Esophagus squamous epithelium (tissue), 5 donors: ENCODE measurements at regions not wholly inside any gene's neighbourhood (a gene's known extent, or its start where the extent isn't known, plus 50 kb on each side); places are given as distances from the start of the nearest gene placed in this dataset.

ENCODE experiments used
- DNase-seq: peaks from one replicate; lab custom pipeline; 2025; lab: John Stamatoyannopoulos, UW
- H3K27ac ChIP-seq, 4 donors: fragments of 200-600 bp; sonication (generic); one replicate each; pipeline ENCODE4 v1.5.1; 2016 to 2019; ENCODE audit warnings: mild to moderate bottlenecking in 1 of 4
- H3K27me3 ChIP-seq, 4 donors: fragments of 200-600 bp; sonication (generic); 1 replicate in 3 of 4; 2 replicates in 1 of 4; pipeline versions ENCODE4 v1.5.1 to v1.6.0; 2017 to 2021; ENCODE audit warnings: antibody characterized with exemption in 1 of 4
- H3K36me3 ChIP-seq, 3 donors: fragments of 200-600 bp; sonication (generic); one replicate each; pipeline ENCODE4 v1.5.1; 2016 to 2019
- H3K4me1 ChIP-seq, 3 donors: fragments of 200-600 bp; sonication (generic); one replicate each; pipeline ENCODE4 v1.5.1; 2017 to 2019
- H3K4me3 ChIP-seq, 4 donors: fragments of 200-600 bp; sonication (generic); 1 replicate in 3 of 4; 2 replicates in 1 of 4; pipeline ENCODE4 v1.5.1; 2016 to 2019; ENCODE audit warnings: mild to moderate bottlenecking in 2 of 4, moderate library complexity in 1 of 4
- H3K9me3 ChIP-seq, 3 donors: fragments of 200-600 bp; sonication (generic); one replicate each; pipeline ENCODE4 v1.5.1; 2016 to 2019
- POLR2A ChIP-seq, 4 donors: fragments of 450-650 bp; IDR thresholded peaks; one replicate each; pipeline ENCODE4 v1.6.1; 2017; ENCODE audit warnings: antibody characterized with exemption in 4 of 4, mild to moderate bottlenecking in 4 of 4, moderate library complexity in 3 of 4
- WGBS, 2 donors: methylation state at CpG; one replicate each; pipeline ENCODE4 v1.1.5; 2018; 5-methylcytosine and 5-hydroxymethylcytosine counted together
- intact Hi-C: fragments of 100-400 bp; cut with DNase I; formaldehyde crosslinking; loops from one replicate; pipeline ENCODE4 v1.15.0; 2022
- TF ChIP-seq, protein P1 (sequence below), 6 experiments: fragments of 450-650 bp in 4 of 6; fragments of 200-600 bp in 2 of 6; sonication (generic) in 2 of 6; IDR thresholded peaks; one replicate each; pipeline ENCODE4 v1.5.1; 2016 to 2019; ENCODE audit warnings: antibody characterized with exemption in 6 of 6, mild to moderate bottlenecking in 4 of 6, moderate library complexity in 4 of 6
- donor health status: DM: yes; HTN: yes; CAD: no.

DNA sequence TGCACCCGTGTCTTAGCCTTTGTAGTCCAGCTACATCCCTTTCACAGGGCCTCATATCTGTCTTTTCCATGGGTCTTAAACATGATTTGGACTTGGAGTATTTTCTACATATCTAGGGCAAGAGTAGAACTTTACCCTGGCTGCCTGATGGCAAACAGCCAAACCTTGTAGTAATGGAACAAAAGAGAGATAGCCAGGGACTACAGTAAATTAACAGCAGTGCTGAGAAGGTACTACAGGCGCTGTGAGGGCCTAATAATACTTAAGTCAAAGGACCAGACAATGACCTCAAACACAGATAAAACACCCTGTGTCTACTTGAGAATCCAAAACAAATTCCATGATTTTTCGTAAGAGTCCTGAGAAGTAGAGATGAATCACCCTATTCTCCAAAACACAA, 111.0 kb upstream of the WDR17 start:
- TF ChIP-seq POLR2A (IDR thresholded peaks at IDR 0.05): no peak
- TF ChIP-seq, protein P1, sequence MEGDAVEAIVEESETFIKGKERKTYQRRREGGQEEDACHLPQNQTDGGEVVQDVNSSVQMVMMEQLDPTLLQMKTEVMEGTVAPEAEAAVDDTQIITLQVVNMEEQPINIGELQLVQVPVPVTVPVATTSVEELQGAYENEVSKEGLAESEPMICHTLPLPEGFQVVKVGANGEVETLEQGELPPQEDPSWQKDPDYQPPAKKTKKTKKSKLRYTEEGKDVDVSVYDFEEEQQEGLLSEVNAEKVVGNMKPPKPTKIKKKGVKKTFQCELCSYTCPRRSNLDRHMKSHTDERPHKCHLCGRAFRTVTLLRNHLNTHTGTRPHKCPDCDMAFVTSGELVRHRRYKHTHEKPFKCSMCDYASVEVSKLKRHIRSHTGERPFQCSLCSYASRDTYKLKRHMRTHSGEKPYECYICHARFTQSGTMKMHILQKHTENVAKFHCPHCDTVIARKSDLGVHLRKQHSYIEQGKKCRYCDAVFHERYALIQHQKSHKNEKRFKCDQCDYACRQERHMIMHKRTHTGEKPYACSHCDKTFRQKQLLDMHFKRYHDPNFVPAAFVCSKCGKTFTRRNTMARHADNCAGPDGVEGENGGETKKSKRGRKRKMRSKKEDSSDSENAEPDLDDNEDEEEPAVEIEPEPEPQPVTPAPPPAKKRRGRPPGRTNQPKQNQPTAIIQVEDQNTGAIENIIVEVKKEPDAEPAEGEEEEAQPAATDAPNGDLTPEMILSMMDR (IDR thresholded peaks at IDR 0.05): no peak
- DNase-seq: no peak
- H3K27me3 ChIP-seq: no peaks in the 10 kb centered on the region
- whole genome bisulfite sequencing, 2 donors: 68 to 78% methylated on average over 3 of the region's 3 CpGs
- no peak overlapping the region for H3K4me3 ChIP-seq
- intact Hi-C loops: no loop called here
- H3K4me1 ChIP-seq: no peaks in the 10 kb centered on the region
- H3K27ac ChIP-seq: no peak overlapping the region
- no peaks in the 10 kb centered on the region for H3K36me3 ChIP-seq
- H3K9me3 ChIP-seq: no peaks in the 10 kb centered on the region

GRCh38 chr4:175961604-175962003, 104.0 kb upstream of the WDR17 start:
- no peak for DNase-seq
- no peak overlapping the region for H3K4me3 ChIP-seq
- H3K36me3 ChIP-seq: no peaks in the 10 kb centered on the region
- TF ChIP-seq POLR2A (IDR thresholded peaks at IDR 0.05): no peak
- TF ChIP-seq, protein P1 (IDR thresholded peaks at IDR 0.05): no peak
- H3K27me3 ChIP-seq: no peaks in the 10 kb centered on the region
- 56 to 62% methylated on average over 4 of the region's 4 CpGs for WGBS, 2 donors
- H3K27ac ChIP-seq: no peak overlapping the region
- no peaks in the 10 kb centered on the region for H3K4me1 ChIP-seq
- intact Hi-C loops: no loop called here
- H3K9me3 ChIP-seq: no peaks in the 10 kb centered on the region

DNA sequence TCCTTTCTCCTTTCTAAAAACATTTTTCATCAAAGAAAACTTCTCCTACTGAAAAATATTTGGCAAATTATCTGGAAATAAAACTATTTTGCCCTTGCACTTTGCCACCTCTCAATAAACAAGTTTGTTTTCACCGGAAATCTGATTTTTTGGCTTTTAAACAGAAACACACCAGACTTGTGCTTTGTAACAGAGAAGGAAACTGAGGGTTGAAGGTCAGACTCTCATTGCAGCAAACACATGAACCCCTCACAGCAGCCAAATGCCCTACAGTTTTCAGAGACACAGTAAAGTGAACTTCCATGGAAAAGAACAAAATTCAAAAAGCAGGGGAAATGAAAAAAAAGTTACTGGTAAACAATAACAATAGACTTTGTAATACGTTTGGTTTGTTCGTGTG, 95.6 kb upstream of the WDR17 start:
- Histone ChIP-seq H3K27me3 (no peaks in the 10 kb centered on the region), H3K9me3 (no peaks in the 10 kb centered on the region), H3K36me3 (no peaks in the 10 kb centered on the region), H3K27ac (no peak overlapping the region), H3K4me1 (no peaks in the 10 kb centered on the region), H3K4me3 (no peak overlapping the region)
- TF ChIP-seq POLR2A (IDR thresholded peaks at IDR 0.05): no peak
- TF ChIP-seq, protein P1 (IDR thresholded peaks at IDR 0.05): no peak
- intact Hi-C loops: no loop called here
- no peak for DNase-seq
- 44 to 54% methylated on average over 3 of the region's 3 CpGs for WGBS, 2 donors

DNA sequence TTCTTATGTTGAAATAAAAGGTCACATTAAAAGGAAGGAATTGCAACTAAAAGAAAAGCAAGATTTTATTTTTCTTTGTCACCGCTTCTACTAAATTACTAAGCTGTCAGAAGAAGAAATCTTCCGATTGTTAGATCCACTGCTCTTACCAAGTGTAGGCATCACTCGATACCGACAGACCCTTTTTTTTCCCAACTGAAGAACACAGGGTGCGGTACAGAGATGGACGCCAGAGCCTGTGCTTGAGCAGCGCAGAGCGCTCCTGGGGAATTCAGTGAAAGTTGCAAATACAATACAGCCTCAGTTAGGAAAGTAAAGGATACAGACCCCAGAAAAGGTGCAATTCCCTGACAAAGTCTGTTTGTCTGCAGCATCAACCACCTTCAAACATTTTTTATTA, 94.9 kb upstream of the WDR17 start:
- Histone ChIP-seq H3K36me3 (no peaks in the 10 kb centered on the region), H3K27me3 (no peaks in the 10 kb centered on the region), H3K9me3 (no peaks in the 10 kb centered on the region), H3K4me1 (no peaks in the 10 kb centered on the region), H3K4me3 (no peak overlapping the region), H3K27ac (no peak overlapping the region)
- 54 to 69% methylated on average over 8 of the region's 8 CpGs for WGBS, 2 donors
- no peak for TF ChIP-seq POLR2A (IDR thresholded peaks at IDR 0.05)
- TF ChIP-seq, protein P1 (IDR thresholded peaks at IDR 0.05): no peak
- intact Hi-C loops: no loop called here
- DNase-seq: no peak

- TF ChIP-seq, protein P1 (IDR thresholded peaks at IDR 0.05): no peak
- no peak for TF ChIP-seq POLR2A (IDR thresholded peaks at IDR 0.05)
- H3K4me3 ChIP-seq: no peak overlapping the region
- H3K27ac ChIP-seq: no peak overlapping the region
- H3K27me3 ChIP-seq: no peaks in the 10 kb centered on the region
- H3K36me3 ChIP-seq: no peaks in the 10 kb centered on the region
- intact Hi-C loops: no loop called here
- H3K4me1 ChIP-seq: no peaks in the 10 kb centered on the region
- DNase-seq: no peak
- 65 to 71% methylated on average over 11 of the region's 11 CpGs for WGBS, 2 donors
- no peaks in the 10 kb centered on the region for H3K9me3 ChIP-seq
Observed at GRCh38 chr4:175971388-175972179, 94.1 kb upstream of the WDR17 start.
